ENCODE measurements at regions not wholly inside any gene's neighbourhood (a gene's known extent, or its start where the extent isn't known, plus 50 kb on each side); places are given as distances from the start of the nearest gene placed in this dataset.

- ChIA-PET CTCF (no interaction called here), POLR2A (no interaction called here)
- no peak for TF ChIP-seq CTCF (IDR thresholded peaks at IDR 0.05; ENCODE audit: insufficient read depth, low read depth, low read length)
- Histone ChIP-seq H3K36me3 (ENCODE audit: control insufficient read depth, insufficient read depth, low read length) (no peaks in the 10 kb centered on the region), H3K27me3 (ENCODE audit: control insufficient read depth, insufficient read depth, low read length) (no peaks in the 10 kb centered on the region), H3K4me3 (ENCODE audit: low read depth, low read length) (no peak overlapping the region)
- no peak for DNase-seq (ENCODE audit: low read depth)
Measured at GRCh38 chrX:98357146-98357545, 1473.4 kb downstream of the RPA4 start.

GRCh38 chrX:98362630-98363029 is 1478.9 kb downstream of the RPA4 start:
- ChIA-PET CTCF (no interaction called here), POLR2A (no interaction called here)
- no peaks in the 10 kb centered on the region for H3K36me3 ChIP-seq (ENCODE audit: control insufficient read depth, insufficient read depth, low read length)
- H3K27me3 ChIP-seq (ENCODE audit: control insufficient read depth, insufficient read depth, low read length), result no peaks in the 10 kb centered on the region
- no peak for TF ChIP-seq CTCF (IDR thresholded peaks at IDR 0.05; ENCODE audit: insufficient read depth, low read depth, low read length)
- no peak overlapping the region for H3K4me3 ChIP-seq (ENCODE audit: low read depth, low read length)
- no peak for DNase-seq (ENCODE audit: low read depth)

- Histone ChIP-seq H3K36me3 (ENCODE audit: control insufficient read depth, insufficient read depth, low read length) (no peaks in the 10 kb centered on the region), H3K4me3 (ENCODE audit: low read depth, low read length) (no peak overlapping the region), H3K27me3 (ENCODE audit: control insufficient read depth, insufficient read depth, low read length) (no peaks in the 10 kb centered on the region)
- TF ChIP-seq CTCF (IDR thresholded peaks at IDR 0.05; ENCODE audit: insufficient read depth, low read depth, low read length), result no peak
- ChIA-PET CTCF (interaction anchor here (0.6 kb wide), 1 partner anchor 73 kb away, joined by 5 read pairs; no protein-coding TSS in a partner anchor), POLR2A (no interaction called here)
- no peak for DNase-seq (ENCODE audit: low read depth)
Measured at GRCh38 chrX:98371994-98372393, 1488.3 kb downstream of the RPA4 start.

GRCh38 chrX:98379134-98379533 is 1495.4 kb downstream of the RPA4 start:
- CTCF ChIA-PET, result no interaction called here
- no peak for TF ChIP-seq CTCF (IDR thresholded peaks at IDR 0.05; ENCODE audit: insufficient read depth, low read depth, low read length)
- no peak for DNase-seq (ENCODE audit: low read depth)
- POLR2A ChIA-PET, result no interaction called here
- no peaks in the 10 kb centered on the region for H3K36me3 ChIP-seq (ENCODE audit: control insufficient read depth, insufficient read depth, low read length)
- H3K27me3 ChIP-seq (ENCODE audit: control insufficient read depth, insufficient read depth, low read length), result no peaks in the 10 kb centered on the region
- no peak overlapping the region for H3K4me3 ChIP-seq (ENCODE audit: low read depth, low read length)

- POLR2A ChIA-PET, result no interaction called here
- DNase-seq (ENCODE audit: low read depth), result no peak
- H3K36me3 ChIP-seq (ENCODE audit: control insufficient read depth, insufficient read depth, low read length), result no peaks in the 10 kb centered on the region
- CTCF ChIA-PET, result no interaction called here
- no peaks in the 10 kb centered on the region for H3K27me3 ChIP-seq (ENCODE audit: control insufficient read depth, insufficient read depth, low read length)
- no peak overlapping the region for H3K4me3 ChIP-seq (ENCODE audit: low read depth, low read length)
- no peak for TF ChIP-seq CTCF (IDR thresholded peaks at IDR 0.05; ENCODE audit: insufficient read depth, low read depth, low read length)
Measured at GRCh38 chrX:98380106-98380505, 1496.4 kb downstream of the RPA4 start.
